Endothelial cell of umbilical vein (primary cell): ENCODE measurements at regions not wholly inside any gene's neighbourhood (a gene's known extent, or its start where the extent isn't known, plus 50 kb on each side); places are given as distances from the start of the nearest gene placed in this dataset.

ENCODE experiments used
- BruUV-seq: library from RNA; stranded (reverse); fragments of 400-500 nt; replicated peaks from 2 replicates; lab custom pipeline; 2021; lab: Mats Ljungman, UMichigan
- CTCF ChIA-PET: fragments of 300-600, 350-600 bp; sonication (Branson Sonifier 250); formaldehyde crosslinking; loops from one replicate; lab custom pipeline; 2021; ENCODE audit warnings: antibody characterized with exemption, inconsistent platforms; lab: Charles Lee
- POLR2A ChIA-PET: fragments of 300-600, 350-600 bp; sonication (Branson Sonifier 250); formaldehyde crosslinking; loops from one replicate; lab custom pipeline; 2021; ENCODE audit warnings: antibody characterized with exemption, inconsistent platforms; lab: Charles Lee
- DNase-seq: peaks from one replicate; pipeline ENCODE4 v3.0.0-alpha.2; 2011; ENCODE audit warnings: low read depth, low spot score
- FAIRE-seq: peaks from 2 replicates; lab custom pipeline; 2011; peaks lifted over from hg19 to GRCh38; lab: Jason Lieb, UNC
- H2AFZ ChIP-seq: 2 replicates; pipeline ENCODE4 v1.6.0; 2012; ENCODE audit warnings: low read depth, low read length, control low read depth, inconsistent platforms
- H3K27ac ChIP-seq: 2 replicates; pipeline ENCODE4 v1.5.1; 2011; ENCODE audit warnings: low read depth, mild to moderate bottlenecking, control low read depth, low read length, moderate library complexity; ENCODE audit not compliant: insufficient read depth
- H3K27me3 ChIP-seq, 2 experiments: 2 replicates each; pipeline versions ENCODE4 v1.6.0 to v1.6.1; 2011; ENCODE audit warnings: low read length in 2 of 2, mixed read lengths in 1 of 2; ENCODE audit not compliant: control insufficient read depth in 2 of 2, insufficient read depth in 2 of 2
- H3K36me3 ChIP-seq, 2 experiments: 2 replicates in 1 of 2; 3 replicates in 1 of 2; pipeline ENCODE4 v1.5.1; 2011; ENCODE audit warnings: low read length in 2 of 2, mild to moderate bottlenecking in 1 of 2, moderate library complexity in 1 of 2; ENCODE audit not compliant: control insufficient read depth in 2 of 2, insufficient read depth in 2 of 2; ENCODE audit errors: extremely low read depth in 1 of 2
- H3K4me1 ChIP-seq: 3 replicates; pipeline ENCODE4 v1.5.1; 2011; ENCODE audit warnings: mild to moderate bottlenecking, low read length; ENCODE audit not compliant: control insufficient read depth, insufficient read depth; ENCODE audit errors: extremely low read depth
- H3K4me2 ChIP-seq: 2 replicates; pipeline ENCODE4 v1.6.1; 2011; ENCODE audit warnings: low read length, control low read depth, mixed read lengths; ENCODE audit not compliant: insufficient read depth
- H3K4me3 ChIP-seq, 3 experiments: fragments of 200-600 bp in 1 of 3; sonication (generic), shearing (Covaris generic) in 1 of 3; replicated peaks in 1 of 3; 2 replicates each; pipeline ENCODE4 v1.5.1; 2011 to 2016; ENCODE audit warnings: control low read depth in 3 of 3, low read length in 3 of 3, mild to moderate bottlenecking in 2 of 3, inconsistent platforms in 1 of 3, low read depth in 1 of 3, moderate library complexity in 1 of 3; ENCODE audit not compliant: insufficient read depth in 1 of 3
- H3K79me2 ChIP-seq: 2 replicates; pipeline ENCODE4 v1.6.0; 2012; ENCODE audit warnings: low read length, inconsistent platforms; ENCODE audit not compliant: control insufficient read depth, insufficient read depth
- H3K9ac ChIP-seq: replicated peaks from 2 replicates; pipeline ENCODE3; 2011; ENCODE audit warnings: low read length, control low read depth; ENCODE audit not compliant: insufficient read depth; ENCODE audit errors: extremely low read depth
- H3K9me1 ChIP-seq: replicated peaks from 3 replicates; pipeline ENCODE4 v1.6.0; 2011; ENCODE audit warnings: mild to moderate bottlenecking, low read length; ENCODE audit not compliant: control insufficient read depth, insufficient read depth; ENCODE audit errors: extremely low read depth
- H3K9me3 ChIP-seq: replicated peaks from 2 replicates; pipeline ENCODE4 v1.5.1; 2012; ENCODE audit warnings: low read length, inconsistent platforms; ENCODE audit not compliant: control insufficient read depth, insufficient read depth
- H4K20me1 ChIP-seq: replicated peaks from 2 replicates; pipeline ENCODE3; 2011; ENCODE audit warnings: mild to moderate bottlenecking, low read length; ENCODE audit not compliant: control insufficient read depth, insufficient read depth; ENCODE audit errors: extremely low read depth
- EZH2 ChIP-seq: IDR thresholded peaks from 2 replicates; pipeline ENCODE4 v1.6.1; 2012; ENCODE audit warnings: borderline replicate concordance, low read depth, mild to moderate bottlenecking, moderate library complexity, low read length, inconsistent platforms; ENCODE audit not compliant: severe bottlenecking
- FOS ChIP-seq: IDR thresholded peaks from 2 replicates; pipeline ENCODE4 v1.6.1; 2011; ENCODE audit warnings: mild to moderate bottlenecking, low read length, moderate library complexity, borderline replicate concordance; ENCODE audit not compliant: insufficient read depth
- GATA2 ChIP-seq: IDR thresholded peaks from 2 replicates; pipeline ENCODE4 v1.7.0; 2011; ENCODE audit warnings: low read depth, mild to moderate bottlenecking, moderate library complexity, mixed read lengths, low read length; ENCODE audit not compliant: insufficient read length, insufficient read depth
- JUN ChIP-seq: IDR thresholded peaks from 2 replicates; pipeline ENCODE4 v1.6.1; 2011; ENCODE audit warnings: borderline replicate concordance, low read depth; ENCODE audit not compliant: insufficient read length, insufficient read depth
- MYC ChIP-seq: IDR thresholded peaks from one replicate; pipeline ENCODE4 v1.6.1; 2011; ENCODE audit warnings: mild to moderate bottlenecking, low read depth, low read length
- POLR2A ChIP-seq: IDR thresholded peaks from 2 replicates; pipeline ENCODE4 v1.6.1; 2012; ENCODE audit warnings: low read depth, mild to moderate bottlenecking, control low read depth, low read length
- POLR2AphosphoS5 ChIP-seq: IDR thresholded peaks from 2 replicates; pipeline ENCODE4 v1.6.1; 2012; ENCODE audit warnings: low read depth, mild to moderate bottlenecking, control low read depth, low read length, moderate library complexity; ENCODE audit not compliant: insufficient read depth
- dilution Hi-C: fragments of 300-500 bp; cut with MboI; formaldehyde crosslinking; loops from one replicate; pipeline ENCODE4 v1.15.0; 2019; ENCODE audit warnings: low sequenced_read_pairs; ENCODE audit not compliant: extremely low pct_ligation_motif_present
- intact Hi-C: fragments of 100-400 bp; cut with micrococcal nuclease; formaldehyde crosslinking; loops from one replicate; pipeline ENCODE4 v1.10.0; 2022
- TF ChIP-seq, protein P1 (sequence below): IDR thresholded peaks from 2 replicates; pipeline ENCODE4 v1.6.1; 2011; ENCODE audit not compliant: insufficient read depth, insufficient read length
- TF ChIP-seq, protein P2 (sequence below), 2 donors: IDR thresholded peaks; 1 replicate in 1 of 2; 2 replicates in 1 of 2; pipeline ENCODE4 v1.5.1; 2011; ENCODE audit warnings: low read length in 2 of 2, mild to moderate bottlenecking in 2 of 2, moderate library complexity in 2 of 2, control low read depth in 1 of 2, inconsistent platforms in 1 of 2, low read depth in 1 of 2; ENCODE audit not compliant: insufficient read depth in 1 of 2; ENCODE audit errors: extremely low read depth in 1 of 2

DNA sequence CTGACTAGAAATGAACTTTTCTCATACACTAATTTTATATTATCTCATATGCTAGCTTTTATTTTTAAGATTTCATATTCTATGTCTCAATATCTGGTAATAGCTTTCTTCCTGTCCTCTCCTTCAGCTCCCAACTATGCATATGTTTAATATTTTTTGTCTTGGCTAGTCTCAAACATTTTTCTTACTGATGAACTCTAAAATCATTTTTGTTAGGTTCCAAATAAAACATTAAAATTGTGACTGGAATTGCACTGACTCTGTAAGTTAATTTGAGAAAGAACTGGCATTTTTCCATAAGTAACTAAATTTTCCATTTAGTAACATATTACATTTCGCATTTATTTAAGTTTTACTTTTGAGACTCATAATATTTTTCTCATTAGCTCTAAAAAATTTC, 368.5 kb upstream of the DPYD start:
- Histone ChIP-seq H3K9me3 (no peaks in the 10 kb centered on the region), H3K4me1 (no peaks in the 10 kb centered on the region), H3K4me2 (no peak overlapping the region), H3K36me3 (no peaks in the 10 kb centered on the region), H4K20me1 (no peaks in the 10 kb centered on the region), H2AFZ (no peak overlapping the region), H3K9ac (no peak overlapping the region), H3K79me2 (no peaks in the 10 kb centered on the region), H3K27ac (no peak overlapping the region), H3K27me3 (no peaks in the 10 kb centered on the region), H3K4me3 (no peak overlapping the region), H3K9me1 (no peaks in the 10 kb centered on the region)
- no peak for FAIRE-seq
- no peak for DNase-seq
- CTCF ChIA-PET = interaction anchor here (0.9 to 1.6 kb wide), 6 partner anchors 9 to 179 kb away, joined by 3 to 10 read pairs (median 4); no protein-coding TSS in a partner anchor
- POLR2A ChIA-PET = no interaction called here
- intact Hi-C loops (no loop called here), dilution Hi-C loops (no loop called here)
- BruUV-seq = no TSS peak
- no peak for TF ChIP-seq GATA2
- no peak for TF ChIP-seq POLR2AphosphoS5
- TF ChIP-seq, protein P1, sequence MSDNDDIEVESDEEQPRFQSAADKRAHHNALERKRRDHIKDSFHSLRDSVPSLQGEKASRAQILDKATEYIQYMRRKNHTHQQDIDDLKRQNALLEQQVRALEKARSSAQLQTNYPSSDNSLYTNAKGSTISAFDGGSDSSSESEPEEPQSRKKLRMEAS = no peak
- TF ChIP-seq POLR2A = no peak
- no peak for TF ChIP-seq EZH2
- TF ChIP-seq, protein P2, sequence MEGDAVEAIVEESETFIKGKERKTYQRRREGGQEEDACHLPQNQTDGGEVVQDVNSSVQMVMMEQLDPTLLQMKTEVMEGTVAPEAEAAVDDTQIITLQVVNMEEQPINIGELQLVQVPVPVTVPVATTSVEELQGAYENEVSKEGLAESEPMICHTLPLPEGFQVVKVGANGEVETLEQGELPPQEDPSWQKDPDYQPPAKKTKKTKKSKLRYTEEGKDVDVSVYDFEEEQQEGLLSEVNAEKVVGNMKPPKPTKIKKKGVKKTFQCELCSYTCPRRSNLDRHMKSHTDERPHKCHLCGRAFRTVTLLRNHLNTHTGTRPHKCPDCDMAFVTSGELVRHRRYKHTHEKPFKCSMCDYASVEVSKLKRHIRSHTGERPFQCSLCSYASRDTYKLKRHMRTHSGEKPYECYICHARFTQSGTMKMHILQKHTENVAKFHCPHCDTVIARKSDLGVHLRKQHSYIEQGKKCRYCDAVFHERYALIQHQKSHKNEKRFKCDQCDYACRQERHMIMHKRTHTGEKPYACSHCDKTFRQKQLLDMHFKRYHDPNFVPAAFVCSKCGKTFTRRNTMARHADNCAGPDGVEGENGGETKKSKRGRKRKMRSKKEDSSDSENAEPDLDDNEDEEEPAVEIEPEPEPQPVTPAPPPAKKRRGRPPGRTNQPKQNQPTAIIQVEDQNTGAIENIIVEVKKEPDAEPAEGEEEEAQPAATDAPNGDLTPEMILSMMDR (IDR thresholded peaks at IDR 0.05; ENCODE audit: extremely low read depth in 1 of 2, insufficient read depth in 1 of 2, low read depth in 1 of 2, low read length in 2 of 2) = no peak

DNA sequence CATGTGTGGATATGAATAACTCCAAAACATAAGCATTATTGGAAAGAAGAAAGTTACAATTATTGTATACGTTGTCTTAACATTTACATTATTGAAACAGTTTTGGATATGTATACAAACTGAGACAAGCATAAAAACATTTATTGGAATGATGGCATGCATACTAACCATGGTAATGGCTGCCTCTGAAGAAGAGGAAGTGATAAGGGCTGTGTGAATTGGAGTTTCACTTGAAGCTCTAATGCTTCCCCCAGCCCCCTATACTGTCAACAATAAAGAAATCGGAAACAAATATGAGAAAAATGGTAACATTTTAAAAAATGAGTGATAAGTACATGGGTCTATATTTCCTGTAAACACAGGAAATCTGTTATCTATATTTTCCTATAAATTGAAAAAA, 367.7 kb upstream of the DPYD start:
- no peak overlapping the region for H3K4me2 ChIP-seq
- no peaks in the 10 kb centered on the region for H3K79me2 ChIP-seq
- no TSS peak for BruUV-seq
- H3K4me3 ChIP-seq = no peak overlapping the region
- ChIA-PET CTCF (interaction anchor here (1.1 to 1.6 kb wide), 3 partner anchors 10 to 26 kb away, joined by 3 to 10 read pairs (median 4); no protein-coding TSS in a partner anchor), POLR2A (no interaction called here)
- H4K20me1 ChIP-seq = no peaks in the 10 kb centered on the region
- dilution Hi-C loops (no loop called here), intact Hi-C loops (no loop called here)
- no peak for TF ChIP-seq JUN
- TF ChIP-seq EZH2 = no peak
- no peak for TF ChIP-seq MYC
- TF ChIP-seq POLR2AphosphoS5 = no peak
- no peak for TF ChIP-seq POLR2A
- TF ChIP-seq, protein P1 = no peak
- no peak for TF ChIP-seq GATA2
- TF ChIP-seq, protein P2 (IDR thresholded peaks at IDR 0.05; ENCODE audit: extremely low read depth in 1 of 2, insufficient read depth in 1 of 2, low read depth in 1 of 2, low read length in 2 of 2) = no peak
- no peak for TF ChIP-seq FOS
- H2AFZ ChIP-seq = no peak overlapping the region
- H3K27me3 ChIP-seq = no peaks in the 10 kb centered on the region
- no peaks in the 10 kb centered on the region for H3K36me3 ChIP-seq
- DNase-seq (no peak), FAIRE-seq (no peak)
- no peak overlapping the region for H3K9ac ChIP-seq
- H3K9me1 ChIP-seq = no peaks in the 10 kb centered on the region
- H3K27ac ChIP-seq = no peak overlapping the region
- no peaks in the 10 kb centered on the region for H3K4me1 ChIP-seq
- H3K9me3 ChIP-seq = no peaks in the 10 kb centered on the region
